ENCODE measurements at regions not wholly inside any gene's neighbourhood (a gene's known extent, or its start where the extent isn't known, plus 50 kb on each side); places are given as distances from the start of the nearest gene placed in this dataset.

- Histone ChIP-seq H3K27me3 (ENCODE audit: insufficient read depth, low read length) (no peaks in the 10 kb centered on the region), H3K4me2 (ENCODE audit: low read length) (no peak overlapping the region), H3K79me2 (ENCODE audit: insufficient read depth, low read length) (no peaks in the 10 kb centered on the region), H3K9me3 (ENCODE audit: insufficient read depth, low read depth, low read length) (no peaks in the 10 kb centered on the region), H4K20me1 (ENCODE audit: insufficient read depth, low read length) (no peaks in the 10 kb centered on the region), H3K36me3 (ENCODE audit: insufficient read depth, low read length) (no peaks in the 10 kb centered on the region), H3K27ac (ENCODE audit: low read depth, low read length) (no peak overlapping the region), H3K4me3 (ENCODE audit: insufficient read depth, low read depth, low read length) (no peak overlapping the region), H3K9ac (ENCODE audit: low read length) (no peak overlapping the region), H2AFZ (ENCODE audit: low read depth, low read length) (no peak overlapping the region), H3K4me1 (ENCODE audit: insufficient read depth, low read length) (no peaks in the 10 kb centered on the region)
- peaks cover 27% of the 10 kb centered on the region for H3K4me1 Mint-ChIP-seq (ENCODE audit: low read depth, unreplicated experiment)
- DNase-seq (ENCODE audit: low read depth) (peak; percentile 41), FAIRE-seq (no peak)
- H3K9me3 Mint-ChIP-seq (ENCODE audit: unreplicated experiment): no peaks in the 10 kb centered on the region
- peaks cover 2% of the 10 kb centered on the region for H3K36me3 Mint-ChIP-seq (ENCODE audit: low read depth, unreplicated experiment)
- no peak overlapping the region for H3K27ac Mint-ChIP-seq (ENCODE audit: unreplicated experiment)
- TF ChIP-seq EZH2 (IDR thresholded peaks at IDR 0.05; ENCODE audit: insufficient read depth, low read length) (no peak), CTCF (IDR thresholded peaks at IDR 0.05; ENCODE audit: insufficient read depth, low read depth, low read length) (no peak)
- H3K27me3 Mint-ChIP-seq (ENCODE audit: low read depth, unreplicated experiment): peaks cover 3% of the 10 kb centered on the region
- H3K4me3 Mint-ChIP-seq (ENCODE audit: unreplicated experiment): no peak overlapping the region
Observed at GRCh38 chr13:50700664-50701305, 142.7 kb downstream of the DLEU7 start.

- Histone ChIP-seq H3K36me3 (ENCODE audit: insufficient read depth, low read length) (no peaks in the 10 kb centered on the region), H3K27ac (ENCODE audit: low read depth, low read length) (no peak overlapping the region), H2AFZ (ENCODE audit: low read depth, low read length) (no peak overlapping the region), H3K9me3 (ENCODE audit: insufficient read depth, low read depth, low read length) (no peaks in the 10 kb centered on the region), H4K20me1 (ENCODE audit: insufficient read depth, low read length) (no peaks in the 10 kb centered on the region), H3K4me1 (ENCODE audit: insufficient read depth, low read length) (no peaks in the 10 kb centered on the region), H3K79me2 (ENCODE audit: insufficient read depth, low read length) (no peaks in the 10 kb centered on the region), H3K27me3 (ENCODE audit: insufficient read depth, low read length) (no peaks in the 10 kb centered on the region), H3K4me2 (ENCODE audit: low read length) (no peak overlapping the region), H3K4me3 (ENCODE audit: insufficient read depth, low read depth, low read length) (no peak overlapping the region), H3K9ac (ENCODE audit: low read length) (no peak overlapping the region)
- no peak for FAIRE-seq
- Mint-ChIP-seq H3K27me3 (ENCODE audit: low read depth, unreplicated experiment) (peaks cover 3% of the 10 kb centered on the region), H3K4me3 (ENCODE audit: unreplicated experiment) (no peak overlapping the region), H3K9me3 (ENCODE audit: unreplicated experiment) (peaks cover 2% of the 10 kb centered on the region), H3K27ac (ENCODE audit: unreplicated experiment) (no peak overlapping the region), H3K4me1 (ENCODE audit: low read depth, unreplicated experiment) (peaks cover 26% of the 10 kb centered on the region), H3K36me3 (ENCODE audit: low read depth, unreplicated experiment) (peaks cover 2% of the 10 kb centered on the region)
- TF ChIP-seq EZH2 (IDR thresholded peaks at IDR 0.05; ENCODE audit: insufficient read depth, low read length): no peak
- TF ChIP-seq CTCF (IDR thresholded peaks at IDR 0.05; ENCODE audit: insufficient read depth, low read depth, low read length): no peak
- no peak for DNase-seq (ENCODE audit: low read depth)
Observed at GRCh38 chr13:50701469-50701868, 142.0 kb downstream of the DLEU7 start.

DNA sequence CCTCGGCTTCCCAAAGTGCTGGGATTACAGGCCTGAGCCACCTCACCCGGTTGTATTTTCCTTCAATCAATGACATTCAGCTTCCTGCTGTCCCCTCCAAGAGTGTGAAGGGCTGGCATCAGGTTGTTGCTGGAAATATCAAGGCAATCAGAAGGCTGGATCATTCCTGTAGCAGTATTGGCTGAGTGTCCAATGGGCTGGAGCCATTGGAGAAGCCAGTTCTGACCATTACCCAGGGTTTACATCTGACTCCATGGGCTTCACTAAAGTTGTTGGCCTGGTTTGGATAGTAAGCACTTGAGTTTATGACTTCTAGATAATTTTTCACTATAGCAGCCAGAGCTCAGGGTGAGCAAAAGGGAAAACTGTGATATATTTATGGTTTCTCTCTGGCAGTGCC lies 137.0 kb downstream of the DLEU7 start:
- Histone ChIP-seq H3K4me3 (ENCODE audit: insufficient read depth, low read depth, low read length) (no peak overlapping the region), H3K4me2 (ENCODE audit: low read length) (no peak overlapping the region), H3K79me2 (ENCODE audit: insufficient read depth, low read length) (no peaks in the 10 kb centered on the region), H3K27ac (ENCODE audit: low read depth, low read length) (no peak overlapping the region), H3K36me3 (ENCODE audit: insufficient read depth, low read length) (no peaks in the 10 kb centered on the region), H3K9me3 (ENCODE audit: insufficient read depth, low read depth, low read length) (no peaks in the 10 kb centered on the region), H2AFZ (ENCODE audit: low read depth, low read length) (no peak overlapping the region), H3K27me3 (ENCODE audit: insufficient read depth, low read length) (no peaks in the 10 kb centered on the region), H4K20me1 (ENCODE audit: insufficient read depth, low read length) (no peaks in the 10 kb centered on the region), H3K4me1 (ENCODE audit: insufficient read depth, low read length) (no peaks in the 10 kb centered on the region), H3K9ac (ENCODE audit: low read length) (no peak overlapping the region)
- no peak for FAIRE-seq
- Mint-ChIP-seq H3K9me3 (ENCODE audit: unreplicated experiment) (peaks cover 2% of the 10 kb centered on the region), H3K36me3 (ENCODE audit: low read depth, unreplicated experiment) (no peaks in the 10 kb centered on the region), H3K4me3 (ENCODE audit: unreplicated experiment) (no peak overlapping the region), H3K27me3 (ENCODE audit: low read depth, unreplicated experiment) (no peaks in the 10 kb centered on the region), H3K27ac (ENCODE audit: unreplicated experiment) (no peak overlapping the region), H3K4me1 (ENCODE audit: low read depth, unreplicated experiment) (no peaks in the 10 kb centered on the region)
- DNase-seq (ENCODE audit: low read depth): no peak
- no peak for TF ChIP-seq CTCF (IDR thresholded peaks at IDR 0.05; ENCODE audit: insufficient read depth, low read depth, low read length)
- no peak for TF ChIP-seq EZH2 (IDR thresholded peaks at IDR 0.05; ENCODE audit: insufficient read depth, low read length)

All from astrocyte (in vitro differentiated cells and primary cell).